Breast epithelium (tissue), 3 donors: ENCODE measurements at regions not wholly inside any gene's neighbourhood (a gene's known extent, or its start where the extent isn't known, plus 50 kb on each side); places are given as distances from the start of the nearest gene placed in this dataset.

Experiments used
- POLR2A ChIP-seq: fragments of 450-650 bp; IDR thresholded peaks from one replicate; pipeline ENCODE4 v1.6.1; 2016; ENCODE audit warnings: antibody characterized with exemption, mild to moderate bottlenecking, moderate library complexity
- POLR2AphosphoS5 ChIP-seq, 3 donors: sonication (generic); formaldehyde crosslinking; IDR thresholded peaks; one replicate each; pipeline ENCODE4 v1.6.1; 2017; ENCODE audit warnings: antibody characterized with exemption in 3 of 3
- TF ChIP-seq, protein P1 (sequence below), 3 donors: fragments of 450-650 bp; IDR thresholded peaks; one replicate each; pipeline ENCODE4 v1.5.1; 2016 to 2017; ENCODE audit warnings: antibody characterized with exemption in 3 of 3, mild to moderate bottlenecking in 3 of 3, moderate library complexity in 3 of 3

DNA sequence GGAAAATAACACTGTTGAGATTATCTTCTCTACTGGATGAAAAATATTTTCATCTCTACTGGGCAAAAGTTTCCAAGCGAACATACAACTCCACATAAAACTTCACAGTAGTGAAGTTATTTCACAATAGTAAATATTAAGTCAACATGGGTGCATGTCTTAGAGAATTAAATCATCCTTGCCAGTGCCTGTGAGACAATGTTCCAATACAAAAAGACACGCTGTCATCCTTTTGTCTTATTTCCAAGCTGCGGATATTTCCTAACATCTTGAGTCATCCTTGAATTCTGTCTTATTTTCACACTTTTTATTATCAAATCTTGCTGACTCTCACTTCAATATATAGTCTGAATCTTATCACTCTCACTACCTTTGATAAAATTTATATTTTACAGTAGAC lies 142.9 kb upstream of the KITLG start:
- TF ChIP-seq, protein P1, sequence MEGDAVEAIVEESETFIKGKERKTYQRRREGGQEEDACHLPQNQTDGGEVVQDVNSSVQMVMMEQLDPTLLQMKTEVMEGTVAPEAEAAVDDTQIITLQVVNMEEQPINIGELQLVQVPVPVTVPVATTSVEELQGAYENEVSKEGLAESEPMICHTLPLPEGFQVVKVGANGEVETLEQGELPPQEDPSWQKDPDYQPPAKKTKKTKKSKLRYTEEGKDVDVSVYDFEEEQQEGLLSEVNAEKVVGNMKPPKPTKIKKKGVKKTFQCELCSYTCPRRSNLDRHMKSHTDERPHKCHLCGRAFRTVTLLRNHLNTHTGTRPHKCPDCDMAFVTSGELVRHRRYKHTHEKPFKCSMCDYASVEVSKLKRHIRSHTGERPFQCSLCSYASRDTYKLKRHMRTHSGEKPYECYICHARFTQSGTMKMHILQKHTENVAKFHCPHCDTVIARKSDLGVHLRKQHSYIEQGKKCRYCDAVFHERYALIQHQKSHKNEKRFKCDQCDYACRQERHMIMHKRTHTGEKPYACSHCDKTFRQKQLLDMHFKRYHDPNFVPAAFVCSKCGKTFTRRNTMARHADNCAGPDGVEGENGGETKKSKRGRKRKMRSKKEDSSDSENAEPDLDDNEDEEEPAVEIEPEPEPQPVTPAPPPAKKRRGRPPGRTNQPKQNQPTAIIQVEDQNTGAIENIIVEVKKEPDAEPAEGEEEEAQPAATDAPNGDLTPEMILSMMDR (IDR thresholded peaks at IDR 0.05) = no peak
- no peak for TF ChIP-seq POLR2A
- TF ChIP-seq POLR2AphosphoS5 (IDR thresholded peaks at IDR 0.05) = no peak
